PFSK-1 (cell line): ENCODE measurements at regions not wholly inside any gene's neighbourhood (a gene's known extent, or its start where the extent isn't known, plus 50 kb on each side); places are given as distances from the start of the nearest gene placed in this dataset.

Experiments used
- POLR2AphosphoS5 ChIP-seq: IDR thresholded peaks from 2 replicates; pipeline ENCODE4 v1.6.1; 2012; ENCODE audit warnings: low read depth, mild to moderate bottlenecking, control low read depth, low read length, moderate library complexity
- REST ChIP-seq, 2 experiments: IDR thresholded peaks; 2 replicates each; pipeline versions ENCODE4 v1.6.1 to v1.8.0; 2011 to 2012; ENCODE audit warnings: low read depth in 2 of 2, low read length in 2 of 2, control low read depth in 1 of 2, inconsistent platforms in 1 of 2, mild to moderate bottlenecking in 1 of 2, moderate library complexity in 1 of 2; ENCODE audit not compliant: insufficient read depth in 1 of 2
- TAF1 ChIP-seq: IDR thresholded peaks from 2 replicates; pipeline ENCODE4 v1.6.1; 2012; ENCODE audit warnings: low read length, control low read depth, borderline replicate concordance; ENCODE audit not compliant: insufficient read depth

GRCh38 chr5:87195616-87196015, 72.1 kb upstream of the RASA1 start:
- no peak for TF ChIP-seq POLR2AphosphoS5
- no peak for TF ChIP-seq TAF1
- no peak for TF ChIP-seq REST (IDR thresholded peaks at IDR 0.05; ENCODE audit: insufficient read depth in 1 of 2, low read depth in 2 of 2, low read length in 2 of 2)
